ENCODE measurements at regions not wholly inside any gene's neighbourhood (a gene's known extent, or its start where the extent isn't known, plus 50 kb on each side); places are given as distances from the start of the nearest gene placed in this dataset.

GRCh38 chr5:171639205-171639621 is 146.4 kb upstream of the SMIM23 start:
- no peaks in the 10 kb centered on the region for H4K20me1 ChIP-seq (ENCODE audit: insufficient read depth, low read length)
- FAIRE-seq (no peak), ATAC-seq (no peak), DNase-seq (ENCODE audit: low spot score) (no peak)
- no peaks in the 10 kb centered on the region for H3K9me3 ChIP-seq (ENCODE audit: low read length)
- H3K27me3 ChIP-seq (ENCODE audit: control insufficient read depth in 1 of 2, insufficient read depth in 2 of 2, low read length in 2 of 2), result peaks cover 0 to 10% of the 10 kb centered on the region in 2 experiments; a peak in 2 of 5 replicates
- H3K27ac ChIP-seq (ENCODE audit: extremely low read length, insufficient read depth, low read length), result no peak overlapping the region
- no peaks in the 10 kb centered on the region for H3K79me2 ChIP-seq (ENCODE audit: insufficient read depth, low read length)
- H2AFZ ChIP-seq (ENCODE audit: low read length), result no peak overlapping the region
- TF ChIP-seq CREM (IDR thresholded peaks at IDR 0.05) (no peak), CREM (CRISPR knock-in tag; IDR thresholded peaks at IDR 0.05) (no peak), ZNF451 (CRISPR knock-in tag; IDR thresholded peaks at IDR 0.05) (no peak), ZNF737 (CRISPR knock-in tag; IDR thresholded peaks at IDR 0.05; ENCODE audit: borderline replicate concordance) (no peak), HHEX (CRISPR knock-in tag; IDR thresholded peaks at IDR 0.05) (no peak), CC2D1A (CRISPR knock-in tag; IDR thresholded peaks at IDR 0.05) (no peak), ZSCAN20 (CRISPR knock-in tag; IDR thresholded peaks at IDR 0.05; ENCODE audit: borderline replicate concordance) (no peak), NFATC3 (CRISPR knock-in tag; IDR thresholded peaks at IDR 0.05) (no peak), ZNF614 (CRISPR knock-in tag; IDR thresholded peaks at IDR 0.05; ENCODE audit: borderline replicate concordance) (no peak), FOSL1 (CRISPR knock-in tag; IDR thresholded peaks at IDR 0.05; ENCODE audit: borderline replicate concordance) (no peak), ZSCAN12 (CRISPR knock-in tag; IDR thresholded peaks at IDR 0.05) (no peak), SOX6 (IDR thresholded peaks at IDR 0.05) (no peak), SOX6 (CRISPR knock-in tag; IDR thresholded peaks at IDR 0.05) (no peak), ZNF124 (CRISPR knock-in tag; IDR thresholded peaks at IDR 0.05) (no peak), SIN3B (IDR thresholded peaks at IDR 0.05; ENCODE audit: low read length) (no peak), ZNF138 (CRISPR knock-in tag; IDR thresholded peaks at IDR 0.05; ENCODE audit: low read depth) (no peak), NFRKB (IDR thresholded peaks at IDR 0.05) (no peak), POLR2AphosphoS2 (IDR thresholded peaks at IDR 0.05; ENCODE audit: low read depth, low read length) (no peak), ZSCAN9 (CRISPR knock-in tag; IDR thresholded peaks at IDR 0.05; ENCODE audit: borderline replicate concordance) (no peak)
- TF ChIP-seq, protein P1, sequence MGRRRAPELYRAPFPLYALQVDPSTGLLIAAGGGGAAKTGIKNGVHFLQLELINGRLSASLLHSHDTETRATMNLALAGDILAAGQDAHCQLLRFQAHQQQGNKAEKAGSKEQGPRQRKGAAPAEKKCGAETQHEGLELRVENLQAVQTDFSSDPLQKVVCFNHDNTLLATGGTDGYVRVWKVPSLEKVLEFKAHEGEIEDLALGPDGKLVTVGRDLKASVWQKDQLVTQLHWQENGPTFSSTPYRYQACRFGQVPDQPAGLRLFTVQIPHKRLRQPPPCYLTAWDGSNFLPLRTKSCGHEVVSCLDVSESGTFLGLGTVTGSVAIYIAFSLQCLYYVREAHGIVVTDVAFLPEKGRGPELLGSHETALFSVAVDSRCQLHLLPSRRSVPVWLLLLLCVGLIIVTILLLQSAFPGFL (CRISPR knock-in tag; IDR thresholded peaks at IDR 0.05), result no peak
- TF ChIP-seq, protein P2, sequence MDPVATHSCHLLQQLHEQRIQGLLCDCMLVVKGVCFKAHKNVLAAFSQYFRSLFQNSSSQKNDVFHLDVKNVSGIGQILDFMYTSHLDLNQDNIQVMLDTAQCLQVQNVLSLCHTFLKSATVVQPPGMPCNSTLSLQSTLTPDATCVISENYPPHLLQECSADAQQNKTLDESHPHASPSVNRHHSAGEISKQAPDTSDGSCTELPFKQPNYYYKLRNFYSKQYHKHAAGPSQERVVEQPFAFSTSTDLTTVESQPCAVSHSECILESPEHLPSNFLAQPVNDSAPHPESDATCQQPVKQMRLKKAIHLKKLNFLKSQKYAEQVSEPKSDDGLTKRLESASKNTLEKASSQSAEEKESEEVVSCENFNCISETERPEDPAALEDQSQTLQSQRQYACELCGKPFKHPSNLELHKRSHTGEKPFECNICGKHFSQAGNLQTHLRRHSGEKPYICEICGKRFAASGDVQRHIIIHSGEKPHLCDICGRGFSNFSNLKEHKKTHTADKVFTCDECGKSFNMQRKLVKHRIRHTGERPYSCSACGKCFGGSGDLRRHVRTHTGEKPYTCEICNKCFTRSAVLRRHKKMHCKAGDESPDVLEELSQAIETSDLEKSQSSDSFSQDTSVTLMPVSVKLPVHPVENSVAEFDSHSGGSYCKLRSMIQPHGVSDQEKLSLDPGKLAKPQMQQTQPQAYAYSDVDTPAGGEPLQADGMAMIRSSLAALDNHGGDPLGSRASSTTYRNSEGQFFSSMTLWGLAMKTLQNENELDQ (CRISPR knock-in tag; IDR thresholded peaks at IDR 0.05; ENCODE audit: borderline replicate concordance), result no peak
- no peaks in the 10 kb centered on the region for H3K4me1 ChIP-seq (ENCODE audit: insufficient read depth, low read length)
- H3K9ac ChIP-seq (ENCODE audit: insufficient read depth, low read depth, low read length), result no peak overlapping the region
- no TSS peak for BruUV-seq (replicated peaks)
- H3K36me3 ChIP-seq (replicated peaks in 1 of 2; ENCODE audit: control insufficient read depth in 1 of 2, insufficient read depth in 2 of 2, low read length in 2 of 2), result no peaks in the 10 kb centered on the region
- H3K4me2 ChIP-seq (ENCODE audit: low read depth, low read length), result no peak overlapping the region
- intact Hi-C loops (cut with micrococcal nuclease; ENCODE audit: unreplicated experiment) (no loop called here), in situ Hi-C loops (cut with HindIII; ENCODE audit: extremely low pct_ligation_motif_present, low pct_unique_long_range_greater_than_20kb) (no loop called here)
- WGBS (ENCODE audit: low lambda C conversion rate), result 29% methylated on average over 4 of the region's 4 CpGs
- CTCF ChIA-PET (ENCODE audit: low intra/inter-chr PET ratio, low total read pairs), result no interaction called here
- POLR2A ChIA-PET, result no interaction called here
- H3K4me3 ChIP-seq (replicated peaks in 1 of 3; ENCODE audit: insufficient read depth in 1 of 3, low read depth in 2 of 3, low read length in 3 of 3), result no peak overlapping the region

Data from HepG2 (cell line).